ENCODE measurements at regions not wholly inside any gene's neighbourhood (a gene's known extent, or its start where the extent isn't known, plus 50 kb on each side); places are given as distances from the start of the nearest gene placed in this dataset.

- DNase-seq, result no peak
Observed at GRCh38 chr20:24256307-24256706, 213.1 kb upstream of the SYNDIG1 start.

GRCh38 chr20:24254480-24254879 is 214.9 kb upstream of the SYNDIG1 start:
- DNase-seq, result no peak

GRCh38 chr20:24253321-24253720 is 216.1 kb upstream of the SYNDIG1 start:
- no peak for DNase-seq

GRCh38 chr20:24245094-24245493 is 224.3 kb upstream of the SYNDIG1 start:
- no peak for DNase-seq

GRCh38 chr20:24242763-24243162 is 226.7 kb upstream of the SYNDIG1 start:
- no peak for DNase-seq

- no peak for DNase-seq
Observed at GRCh38 chr20:24241466-24241865, 228.0 kb upstream of the SYNDIG1 start.

GRCh38 chr20:24236963-24237362 is 232.5 kb upstream of the SYNDIG1 start:
- DNase-seq, result no peak

- no peak for DNase-seq
Observed at GRCh38 chr20:24236201-24236600, 233.2 kb upstream of the SYNDIG1 start.

GRCh38 chr20:24235296-24236175 is 233.9 kb upstream of the SYNDIG1 start:
- no peak for DNase-seq

GRCh38 chr20:24227600-24227999 is 239.0 kb upstream of the GGTLC1 start:
- no peak for DNase-seq

- DNase-seq, result no peak
Observed at GRCh38 chr20:24212494-24212893, 223.9 kb upstream of the GGTLC1 start.

- DNase-seq, result no peak
Observed at GRCh38 chr20:24211972-24212371, 223.4 kb upstream of the GGTLC1 start.

GRCh38 chr20:24210356-24210755 is 221.8 kb upstream of the GGTLC1 start:
- DNase-seq, result no peak

GRCh38 chr20:24208652-24209051 is 220.1 kb upstream of the GGTLC1 start:
- no peak for DNase-seq

- DNase-seq, result no peak
Observed at GRCh38 chr20:24207803-24208300, 219.3 kb upstream of the GGTLC1 start.

GRCh38 chr20:24206995-24207394 is 218.4 kb upstream of the GGTLC1 start:
- no peak for DNase-seq

- no peak for DNase-seq
Observed at GRCh38 chr20:24203526-24204183, 215.1 kb upstream of the GGTLC1 start.

GRCh38 chr20:24199501-24199900 is 210.9 kb upstream of the GGTLC1 start:
- DNase-seq, result no peak

GRCh38 chr20:24194143-24194542 is 205.6 kb upstream of the GGTLC1 start:
- no peak for DNase-seq

- no peak for DNase-seq
Observed at GRCh38 chr20:24190905-24191304, 202.3 kb upstream of the GGTLC1 start.

GRCh38 chr20:24185791-24186190 is 197.2 kb upstream of the GGTLC1 start:
- DNase-seq, result no peak

- no peak for DNase-seq
Observed at GRCh38 chr20:24181151-24181550, 192.6 kb upstream of the GGTLC1 start.

- DNase-seq, result no peak
Observed at GRCh38 chr20:24169256-24169655, 180.7 kb upstream of the GGTLC1 start.

- DNase-seq, result no peak
Observed at GRCh38 chr20:24166412-24166811, 177.8 kb upstream of the GGTLC1 start.
